GM18498 (cell line): ENCODE measurements at regions not wholly inside any gene's neighbourhood (a gene's known extent, or its start where the extent isn't known, plus 50 kb on each side); places are given as distances from the start of the nearest gene placed in this dataset.
A peak's percentile ranks its signal among the peaks of the same experiment; 100 is the strongest.
"Not testable (repeated sequence)": the region's sequence is repeated elsewhere in the genome, so short reads cannot be mapped to it uniquely, and the experiment has no call there.

Source experiments
- ATAC-seq: cut with Tn5 transposase; IDR thresholded peaks from one replicate; pipeline ENCODE4 v1.9.1; 2021; ENCODE audit warnings: mild to moderate bottlenecking, moderate library complexity; ENCODE audit not compliant: unreplicated experiment

- no peak for ATAC-seq
Observed at GRCh38 chr12:87349681-87350080, 679.5 kb downstream of the C12orf50 start.

- no peak for ATAC-seq
Observed at GRCh38 chr12:87348071-87348470, 681.1 kb downstream of the C12orf50 start.

GRCh38 chr12:87344699-87345098, 684.5 kb downstream of the C12orf50 start:
- no peak for ATAC-seq

GRCh38 chr12:87338681-87339080, 690.5 kb downstream of the C12orf50 start:
- no peak for ATAC-seq

- no peak for ATAC-seq
Observed at GRCh38 chr12:87336814-87337336, 692.3 kb downstream of the C12orf50 start.

GRCh38 chr12:87332987-87333726, 696.0 kb downstream of the C12orf50 start:
- no peak for ATAC-seq

GRCh38 chr12:87330071-87330555, 699.1 kb downstream of the C12orf50 start:
- ATAC-seq: not testable (repeated sequence)

GRCh38 chr12:87329076-87329863, 699.9 kb downstream of the C12orf50 start:
- no peak for ATAC-seq

GRCh38 chr12:87323369-87323768, 705.8 kb downstream of the C12orf50 start:
- no peak for ATAC-seq

GRCh38 chr12:87320724-87321123, 708.5 kb downstream of the C12orf50 start:
- ATAC-seq: no peak

- ATAC-seq: no peak
Observed at GRCh38 chr12:87317302-87317701, 711.9 kb downstream of the C12orf50 start.

GRCh38 chr12:87311206-87311605, 718.0 kb downstream of the C12orf50 start:
- peak; percentile 83 for ATAC-seq

GRCh38 chr12:87310126-87310525, 719.1 kb downstream of the C12orf50 start:
- no peak for ATAC-seq

GRCh38 chr12:87305481-87305880, 723.7 kb downstream of the C12orf50 start:
- ATAC-seq: no peak

GRCh38 chr12:87304406-87304805, 724.8 kb downstream of the C12orf50 start:
- no peak for ATAC-seq

GRCh38 chr12:87303396-87304012, 725.7 kb downstream of the C12orf50 start:
- no peak for ATAC-seq

- no peak for ATAC-seq
Observed at GRCh38 chr12:87302126-87302745, 727.0 kb downstream of the C12orf50 start.

GRCh38 chr12:87290505-87290904, 738.7 kb downstream of the C12orf50 start:
- no peak for ATAC-seq

- ATAC-seq: no peak
Observed at GRCh38 chr12:87283886-87284285, 745.3 kb downstream of the C12orf50 start.

- no peak for ATAC-seq
Observed at GRCh38 chr12:87283111-87283510, 746.1 kb downstream of the C12orf50 start.

GRCh38 chr12:87280893-87281292, 748.3 kb downstream of the C12orf50 start:
- peak; percentile 49 for ATAC-seq
